RWPE2 (cell line): ENCODE measurements at regions not wholly inside any gene's neighbourhood (a gene's known extent, or its start where the extent isn't known, plus 50 kb on each side); places are given as distances from the start of the nearest gene placed in this dataset.
"Not testable (repeated sequence)": the region's sequence is repeated elsewhere in the genome, so short reads cannot be mapped to it uniquely, and the experiment has no call there.

Experiments used
- ATAC-seq: fragments of 200-7000 bp; cut with Tn5 transposase; 3 replicates; pipeline ENCODE4 v1.9.1; 2021; ENCODE audit warnings: low read depth
- DNase-seq: peaks from one replicate; pipeline ENCODE4 v3.0.0-alpha.2; 2020; ENCODE audit warnings: low spot score
- H3K27ac ChIP-seq: fragments of 450-650 bp; 2 replicates; pipeline ENCODE4 v1.5.1; 2017; ENCODE audit warnings: mild to moderate bottlenecking; ENCODE audit not compliant: poor library complexity, severe bottlenecking
- H3K27me3 ChIP-seq: fragments of 250-450 bp; sonication (Bioruptor Pico); 2 replicates; pipeline ENCODE4 v1.5.1; 2021; ENCODE audit warnings: mild to moderate bottlenecking, moderate library complexity; ENCODE audit not compliant: insufficient read depth, poor library complexity, severe bottlenecking
- H3K36me3 ChIP-seq: fragments of 250-450 bp; sonication (Bioruptor Pico); 2 replicates; pipeline ENCODE4 v1.5.1; 2020; ENCODE audit warnings: low read depth, mild to moderate bottlenecking, moderate library complexity
- H3K4me1 ChIP-seq: fragments of 250-450 bp; sonication (Bioruptor Pico); 2 replicates; pipeline ENCODE4 v1.5.1; 2021; ENCODE audit warnings: mild to moderate bottlenecking, moderate library complexity; ENCODE audit not compliant: insufficient read depth, poor library complexity, severe bottlenecking
- H3K4me3 ChIP-seq: fragments of 250-450 bp; sonication (Bioruptor Pico); 2 replicates; pipeline ENCODE4 v1.5.1; 2021; ENCODE audit warnings: mild to moderate bottlenecking, moderate library complexity; ENCODE audit not compliant: severe bottlenecking
- H3K9me3 ChIP-seq: fragments of 250-450 bp; sonication (Bioruptor Pico); 2 replicates; pipeline ENCODE4 v1.5.1; 2021; ENCODE audit warnings: mild to moderate bottlenecking, moderate library complexity; ENCODE audit not compliant: severe bottlenecking
- CTCF ChIP-seq: fragments of 450-650 bp; IDR thresholded peaks from one replicate; pipeline ENCODE4 v1.5.1; 2017; ENCODE audit warnings: mild to moderate bottlenecking, moderate library complexity; ENCODE audit not compliant: poor library complexity, severe bottlenecking

DNA sequence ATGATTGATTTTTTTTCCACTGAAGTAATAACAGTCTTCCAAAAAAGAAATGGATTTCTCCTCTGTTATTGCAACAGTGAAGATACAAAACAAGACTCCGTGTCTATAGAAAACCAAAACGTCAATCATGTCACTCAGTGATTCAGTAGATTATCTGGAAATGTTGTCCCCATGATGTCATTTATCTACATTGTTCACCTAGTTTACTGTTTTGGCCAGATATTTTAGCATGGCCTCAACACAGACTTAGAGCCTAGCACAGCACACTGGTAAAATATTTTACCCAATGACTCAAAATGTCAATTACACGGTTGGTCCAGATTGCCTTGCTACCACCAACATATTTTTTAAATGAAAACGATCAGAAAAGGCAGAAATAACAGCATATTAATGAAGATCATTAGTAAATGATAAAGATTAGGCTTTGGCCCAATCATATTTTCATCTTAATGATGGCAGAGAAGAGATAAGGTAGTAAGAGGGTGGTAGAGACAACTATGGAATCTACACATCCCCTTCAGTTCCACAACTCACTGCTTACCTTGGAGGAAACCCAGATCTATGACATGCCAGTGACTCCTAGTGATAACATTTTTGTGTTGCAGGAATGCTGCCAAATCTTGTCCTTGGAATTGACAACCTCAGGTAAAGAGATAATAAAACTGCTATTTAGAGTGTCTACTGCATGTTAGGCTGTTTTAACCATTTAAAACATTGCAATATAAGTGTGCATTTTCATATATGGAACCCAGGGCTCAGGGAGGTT, 347.7 kb upstream of the ARPP21 start:
- no peaks in the 10 kb centered on the region for H3K27me3 ChIP-seq
- no peaks in the 10 kb centered on the region for H3K4me1 ChIP-seq
- DNase-seq (no peak), ATAC-seq (no peak)
- H3K9me3 ChIP-seq = no peaks in the 10 kb centered on the region
- no peak for TF ChIP-seq CTCF
- no peak overlapping the region for H3K27ac ChIP-seq
- no peak overlapping the region for H3K4me3 ChIP-seq
- no peaks in the 10 kb centered on the region for H3K36me3 ChIP-seq

GRCh38 chr3:35292568-35292967, 346.8 kb upstream of the ARPP21 start:
- Histone ChIP-seq H3K4me1 (no peaks in the 10 kb centered on the region), H3K27ac (no peak overlapping the region), H3K9me3 (no peaks in the 10 kb centered on the region), H3K4me3 (no peak overlapping the region), H3K27me3 (no peaks in the 10 kb centered on the region), H3K36me3 (no peaks in the 10 kb centered on the region)
- TF ChIP-seq CTCF = no peak
- ATAC-seq = no peak
- no peak for DNase-seq

GRCh38 chr3:35295906-35296305, 343.4 kb upstream of the ARPP21 start:
- TF ChIP-seq CTCF = no peak
- no peak overlapping the region for H3K4me3 ChIP-seq
- no peak overlapping the region for H3K27ac ChIP-seq
- no peak for ATAC-seq
- no peak for DNase-seq
- no peaks in the 10 kb centered on the region for H3K36me3 ChIP-seq
- H3K27me3 ChIP-seq = no peaks in the 10 kb centered on the region
- no peaks in the 10 kb centered on the region for H3K4me1 ChIP-seq
- H3K9me3 ChIP-seq = no peaks in the 10 kb centered on the region

GRCh38 chr3:35296533-35296932, 342.8 kb upstream of the ARPP21 start:
- ATAC-seq = no peak
- no peak overlapping the region for H3K27ac ChIP-seq
- no peaks in the 10 kb centered on the region for H3K27me3 ChIP-seq
- H3K9me3 ChIP-seq = no peaks in the 10 kb centered on the region
- H3K36me3 ChIP-seq = no peaks in the 10 kb centered on the region
- no peak for TF ChIP-seq CTCF
- DNase-seq = no peak
- no peak overlapping the region for H3K4me3 ChIP-seq
- H3K4me1 ChIP-seq = no peaks in the 10 kb centered on the region

DNA sequence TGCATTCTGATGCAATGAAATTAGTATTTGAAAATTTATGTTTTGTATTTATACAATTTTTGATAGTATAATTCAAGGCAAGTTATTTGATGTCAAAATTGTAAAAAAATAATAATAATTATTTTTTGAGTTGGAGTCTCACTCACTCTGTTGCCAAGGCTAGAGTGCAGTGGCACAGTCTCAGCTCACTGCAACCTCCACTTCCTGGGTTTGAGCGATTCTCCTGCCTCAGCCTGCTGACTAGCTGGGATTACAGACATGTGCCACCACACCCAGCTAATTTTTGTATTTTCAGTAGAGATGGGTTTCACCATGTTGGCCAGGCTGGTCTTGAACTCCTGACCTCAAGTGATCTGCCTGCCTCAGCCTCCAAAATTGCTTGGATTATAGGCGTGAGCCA, 342.4 kb upstream of the ARPP21 start:
- H3K9me3 ChIP-seq, H3K4me3 ChIP-seq, H3K27ac ChIP-seq, H3K27me3 ChIP-seq, DNase-seq, ATAC-seq, H3K4me1 ChIP-seq, H3K36me3 ChIP-seq: not testable (repeated sequence)
